NK-92 treated with Interleukin-12 subunit alpha and Interleukin-12 subunit beta, amount 100 ng/mL, for 24 hours (cell line): ENCODE measurements at regions not wholly inside any gene's neighbourhood (a gene's known extent, or its start where the extent isn't known, plus 50 kb on each side); places are given as distances from the start of the nearest gene placed in this dataset.
"Not testable (repeated sequence)": the region's sequence is repeated elsewhere in the genome, so short reads cannot be mapped to it uniquely, and the experiment has no call there.

Experiments used
- DNase-seq: peaks from one replicate; lab custom pipeline; 2025; lab: John Stamatoyannopoulos, UW

DNA sequence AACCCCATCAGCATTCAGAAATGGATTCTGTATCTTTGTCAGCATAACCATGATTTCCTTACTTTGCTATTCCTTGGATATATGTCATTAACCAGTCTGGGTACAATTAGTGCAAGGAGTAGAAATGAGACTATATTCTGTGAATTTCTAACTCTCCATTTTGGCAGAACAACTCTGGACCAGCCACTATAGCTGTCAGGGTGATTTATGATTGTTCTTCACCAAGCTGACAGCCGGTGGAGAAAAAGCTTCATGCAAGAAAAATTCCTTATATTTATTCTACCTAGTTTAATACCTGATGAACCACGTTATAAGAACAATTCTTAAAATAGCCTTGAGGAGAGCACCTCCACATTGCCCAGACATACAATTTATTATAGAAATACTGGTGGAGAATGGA, 431.2 kb upstream of the TCF4 start:
- no peak for DNase-seq

DNA sequence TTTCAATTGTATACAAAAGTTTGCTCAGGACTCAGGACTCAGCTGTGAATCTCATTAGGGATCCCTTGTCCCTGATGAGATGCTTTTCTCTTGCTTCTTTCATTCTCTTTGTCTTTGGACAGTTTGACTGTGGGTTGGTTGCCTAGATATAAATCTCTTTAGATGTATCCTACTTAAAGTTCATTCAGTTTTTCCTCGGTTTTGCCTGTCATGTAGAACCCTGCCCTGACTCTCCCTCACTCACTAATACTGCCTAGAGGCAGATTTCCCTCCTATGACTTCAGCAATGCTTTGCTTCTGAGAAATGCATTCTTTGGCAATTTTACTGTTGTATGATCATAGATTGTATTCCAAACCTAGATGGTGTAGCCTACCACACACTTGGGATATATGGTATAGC, 421.4 kb upstream of the TCF4 start:
- DNase-seq = no peak

DNA sequence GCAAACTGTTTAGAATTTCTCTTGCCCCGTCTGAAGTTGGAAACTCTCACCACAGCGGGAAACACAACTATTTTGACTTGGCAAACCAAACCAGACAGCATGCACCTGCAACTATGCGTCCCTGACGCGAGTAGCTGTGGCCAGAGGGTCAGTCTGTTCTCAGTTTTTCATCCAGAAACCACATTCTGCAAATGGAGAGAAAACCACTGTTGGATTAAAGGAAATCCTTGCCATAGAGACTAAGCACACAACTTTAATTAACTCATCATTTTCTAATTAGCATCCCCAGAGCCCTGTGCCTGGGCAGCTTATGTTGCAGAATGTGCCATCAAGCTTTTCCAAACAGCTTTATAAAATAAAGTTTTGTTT, 415.7 kb upstream of the TCF4 start:
- no peak for DNase-seq

DNA sequence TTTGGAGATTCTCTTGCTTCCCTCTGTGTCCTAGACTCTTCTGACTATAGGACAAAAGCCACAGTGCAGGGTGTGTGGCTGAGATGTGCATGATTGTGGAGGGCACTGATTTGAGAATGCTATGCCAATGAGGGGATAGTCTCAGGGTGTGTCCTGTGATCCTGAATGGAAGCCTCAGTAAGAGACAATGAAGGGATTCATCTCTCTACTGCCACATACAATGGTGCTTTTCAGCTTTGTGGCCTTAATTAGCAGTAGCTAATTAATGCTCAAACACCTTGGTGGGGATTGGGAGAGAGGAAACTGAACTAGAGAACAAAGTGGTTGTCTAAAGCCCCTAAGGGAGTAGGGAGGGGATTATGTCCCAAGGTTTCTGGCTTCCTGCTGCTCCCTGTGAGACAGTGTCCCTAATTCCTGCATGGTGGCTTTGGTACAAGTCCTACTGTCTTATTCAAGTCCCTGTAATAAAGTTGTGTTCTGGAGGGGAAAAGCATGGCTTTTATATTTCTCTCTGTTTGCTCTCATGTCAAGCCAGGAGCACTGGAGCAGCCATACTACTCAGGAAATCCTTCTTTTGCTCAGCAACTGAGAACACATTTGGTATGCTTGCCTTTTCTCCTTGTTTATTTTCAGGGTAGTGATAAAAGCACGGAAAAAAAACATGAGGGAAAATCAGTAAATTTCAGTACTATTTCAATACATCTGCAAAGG, 415.2 kb upstream of the TCF4 start:
- DNase-seq = no peak

DNA sequence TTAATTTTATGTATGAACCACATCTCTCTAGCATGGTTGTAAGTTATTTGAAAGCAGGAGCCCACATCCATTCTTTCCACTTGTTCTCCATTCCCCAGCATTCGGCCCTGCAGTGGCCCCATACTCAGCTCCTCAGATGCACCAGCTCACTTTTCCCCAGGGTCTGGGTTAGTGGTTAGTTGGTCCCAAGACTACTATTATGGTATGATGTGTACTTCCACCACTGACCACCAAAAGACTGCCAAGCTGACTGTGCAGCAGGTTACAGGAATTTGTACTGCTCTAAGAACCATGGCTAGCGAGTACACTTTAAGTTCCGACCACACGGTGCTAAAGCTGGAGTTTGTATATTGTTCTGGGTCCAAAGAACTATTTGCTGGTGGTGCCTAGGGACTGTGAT, 413.6 kb upstream of the TCF4 start:
- DNase-seq = no peak

DNA sequence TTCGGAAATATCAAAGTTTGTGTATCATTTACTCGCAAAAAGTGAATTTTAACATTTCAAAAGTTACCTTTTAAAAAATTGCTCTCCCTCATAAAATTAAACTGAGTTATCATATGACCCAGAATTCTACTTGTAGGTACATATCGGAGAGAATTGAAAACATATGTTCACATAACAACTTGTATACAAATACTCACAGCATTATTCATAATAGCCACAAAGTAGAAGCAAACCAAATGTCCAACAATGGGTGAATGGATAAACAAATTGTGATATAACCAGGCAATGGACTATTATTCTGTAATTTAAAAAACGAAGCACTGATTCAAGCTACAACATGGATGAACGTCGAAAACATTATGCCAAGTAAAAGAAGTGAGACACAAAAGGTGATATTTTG, 412.0 kb upstream of the TCF4 start:
- no peak for DNase-seq

DNA sequence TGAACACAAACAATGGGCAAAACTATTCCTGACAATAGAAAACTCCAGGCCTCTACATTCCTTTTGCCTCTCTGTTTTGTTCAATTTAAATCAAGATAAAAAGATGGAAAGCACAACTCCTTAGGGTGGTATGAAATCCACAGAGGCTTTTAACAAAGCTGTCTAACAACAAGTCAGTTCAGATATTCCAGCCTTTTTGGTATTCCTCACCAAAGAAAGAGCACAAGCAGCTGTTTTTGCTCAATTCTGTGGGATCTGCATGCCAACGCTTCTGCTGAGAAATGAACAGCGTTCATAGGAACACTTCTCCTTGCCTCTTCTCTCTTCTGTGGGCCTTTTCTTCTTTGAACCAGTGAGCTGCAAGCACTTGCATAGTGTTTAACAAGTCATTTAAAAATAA, 411.6 kb upstream of the TCF4 start:
- DNase-seq = no peak

DNA sequence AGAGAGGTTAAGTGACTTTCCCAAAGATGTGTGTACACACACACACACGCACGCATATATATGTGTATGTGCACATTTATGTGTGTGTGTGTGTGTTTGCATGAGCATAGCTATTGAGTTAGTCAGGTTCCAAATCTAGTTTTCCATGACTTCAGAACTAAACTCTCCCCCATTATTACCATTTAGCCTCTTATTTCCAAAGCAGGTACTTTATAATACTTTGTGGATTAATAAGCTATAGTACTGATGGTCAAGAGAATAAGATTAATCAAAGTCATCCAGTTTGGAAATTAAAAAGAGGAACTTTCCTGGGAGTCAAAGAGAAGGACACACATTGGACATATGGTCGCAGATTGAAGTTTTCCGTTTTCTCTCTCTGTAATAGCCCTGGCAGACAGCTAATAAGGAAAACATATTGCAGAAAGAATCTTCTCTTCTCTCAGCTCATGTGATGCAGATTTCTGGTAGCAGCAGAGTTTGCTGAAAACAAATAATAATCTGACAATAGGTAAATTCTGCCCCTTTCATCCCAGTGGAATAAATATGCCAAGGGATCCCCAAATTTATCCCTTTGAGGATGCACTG, 410.9 kb upstream of the TCF4 start:
- DNase-seq = no peak

DNA sequence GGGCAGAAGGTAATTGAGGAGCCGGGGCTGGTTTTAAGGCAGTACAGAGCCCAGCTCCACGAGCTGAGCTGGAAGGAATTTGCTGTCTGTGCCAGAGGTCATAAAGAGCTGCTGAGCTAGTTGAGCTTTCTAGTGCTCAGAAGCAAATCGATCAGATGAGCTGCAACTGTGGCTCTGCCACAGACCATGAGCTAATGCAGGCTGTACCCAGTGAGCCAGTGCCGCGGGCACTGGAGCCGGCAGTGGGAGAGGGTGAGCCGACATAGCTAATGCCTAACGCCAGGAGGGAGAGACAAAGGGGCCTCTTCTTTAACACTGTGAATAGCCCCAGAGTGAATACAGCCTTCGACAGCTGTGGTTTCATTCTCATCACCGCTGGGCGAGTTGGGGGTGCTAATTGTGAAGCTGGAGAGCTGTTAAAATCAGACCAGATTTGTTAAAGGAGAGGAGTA, 410.1 kb upstream of the TCF4 start:
- DNase-seq = no peak

DNA sequence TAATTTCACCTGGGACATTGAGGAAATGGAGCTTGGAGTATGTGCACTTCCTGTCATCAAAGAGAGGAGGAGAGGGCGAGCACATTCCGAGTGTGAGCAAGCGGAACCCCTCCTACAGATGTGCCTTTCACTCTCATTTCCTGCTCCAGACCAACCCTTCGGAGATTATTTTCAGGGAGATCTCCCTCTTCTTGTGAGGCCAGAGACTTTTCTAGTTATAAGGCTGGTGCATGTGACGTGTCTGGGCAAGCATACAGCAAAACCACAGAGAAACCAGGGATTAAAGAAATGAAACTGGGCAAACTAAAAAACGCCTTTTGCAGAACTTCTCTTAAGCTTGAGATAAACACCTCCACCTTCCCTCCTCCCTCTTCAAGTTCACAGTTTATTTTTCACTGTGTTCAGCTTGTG, 409.2 kb upstream of the TCF4 start:
- DNase-seq = no peak

DNA sequence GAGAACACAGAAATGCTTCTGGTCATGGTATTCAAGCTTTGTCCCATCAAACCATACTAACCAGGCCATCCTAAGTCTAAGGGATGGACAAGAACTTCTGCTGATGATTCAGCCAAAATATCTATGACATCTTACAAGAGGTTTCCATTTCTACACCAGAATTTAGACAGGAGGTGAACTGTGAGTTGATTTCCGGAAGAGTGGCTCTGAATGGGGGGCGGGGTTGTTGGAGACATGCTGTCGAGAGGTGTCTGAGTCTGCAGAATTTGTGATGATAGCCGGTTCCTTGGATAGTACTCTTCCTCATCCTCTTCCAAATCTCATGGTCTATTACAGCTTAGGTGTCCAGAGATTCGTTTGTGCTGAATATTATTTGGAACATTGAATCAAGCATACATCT, 408.7 kb upstream of the TCF4 start:
- DNase-seq = no peak

DNA sequence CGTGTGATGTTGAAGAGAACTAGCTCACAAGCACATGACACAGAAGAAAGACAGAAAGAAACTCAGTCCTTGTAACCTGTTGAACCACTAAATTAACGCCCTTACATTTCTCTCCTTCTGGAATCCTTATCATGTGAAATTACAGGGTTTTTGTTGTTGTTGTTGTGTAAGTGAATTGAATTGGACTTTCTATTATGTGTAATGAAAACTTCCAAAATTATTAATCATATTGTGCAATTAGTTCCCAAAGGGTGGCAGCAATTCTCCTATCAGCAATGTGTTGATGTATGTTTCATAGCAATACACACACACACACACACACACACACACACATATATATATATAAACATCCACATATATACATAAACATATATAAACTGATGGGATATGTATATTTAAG, 402.2 kb upstream of the TCF4 start:
- DNase-seq = no peak

DNA sequence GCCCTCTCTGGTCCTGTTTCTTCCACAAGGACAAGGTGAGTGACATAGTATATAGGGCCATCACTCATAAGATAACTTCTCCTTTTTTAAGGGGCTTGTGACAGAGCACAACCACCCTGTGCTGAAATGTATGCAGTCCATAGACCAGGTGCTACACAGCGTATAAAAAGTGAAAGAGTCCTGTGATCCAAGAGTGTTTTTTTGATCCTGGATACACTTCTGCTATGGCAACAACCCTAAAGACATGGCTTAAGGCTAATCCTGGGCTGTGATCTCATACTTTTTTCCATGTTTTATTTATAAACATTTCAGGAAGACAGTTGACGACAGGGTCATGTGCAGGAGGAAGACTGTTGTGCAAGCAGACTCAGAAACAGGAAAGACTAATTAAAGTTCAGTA, 400.5 kb upstream of the TCF4 start:
- DNase-seq = no peak

DNA sequence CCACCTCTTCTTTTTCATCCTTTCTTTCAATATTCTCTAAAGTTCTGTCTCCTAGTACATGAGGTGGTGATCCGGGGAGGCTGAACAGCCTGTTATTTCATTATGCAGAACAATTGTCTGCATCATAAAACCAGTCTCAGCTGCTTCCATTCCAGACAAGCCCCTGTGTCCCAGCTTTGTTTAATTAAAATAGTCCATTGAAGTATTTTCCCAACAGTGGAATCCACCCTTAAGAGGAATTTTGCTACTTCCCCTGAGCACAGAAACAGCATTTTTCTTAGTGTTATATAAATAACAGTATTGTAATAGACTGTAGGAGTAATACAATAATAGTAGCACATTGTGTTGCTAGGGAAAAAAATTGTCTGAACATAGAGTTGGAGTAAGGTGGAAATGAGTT, 395.4 kb upstream of the TCF4 start:
- no peak for DNase-seq

DNA sequence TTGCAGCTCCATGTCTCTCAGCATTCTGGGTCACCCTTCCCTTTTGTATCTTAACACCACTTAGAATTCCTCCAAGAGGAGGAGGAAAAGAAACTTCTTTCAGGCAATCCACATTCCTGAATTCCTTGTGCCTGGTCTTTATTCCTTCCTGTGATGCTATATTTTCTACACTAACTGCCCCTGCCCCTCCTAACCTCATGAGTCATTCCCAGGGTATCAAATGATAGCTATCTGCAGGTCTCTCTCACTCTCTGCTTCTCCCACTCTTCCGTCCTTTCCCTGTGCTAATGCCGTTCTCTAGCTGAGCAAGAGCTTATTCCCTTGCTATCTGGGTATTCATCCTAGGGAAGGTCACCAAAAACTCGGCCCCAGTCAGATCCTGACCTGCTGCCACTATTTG, 395.0 kb upstream of the TCF4 start:
- DNase-seq = no peak

DNA sequence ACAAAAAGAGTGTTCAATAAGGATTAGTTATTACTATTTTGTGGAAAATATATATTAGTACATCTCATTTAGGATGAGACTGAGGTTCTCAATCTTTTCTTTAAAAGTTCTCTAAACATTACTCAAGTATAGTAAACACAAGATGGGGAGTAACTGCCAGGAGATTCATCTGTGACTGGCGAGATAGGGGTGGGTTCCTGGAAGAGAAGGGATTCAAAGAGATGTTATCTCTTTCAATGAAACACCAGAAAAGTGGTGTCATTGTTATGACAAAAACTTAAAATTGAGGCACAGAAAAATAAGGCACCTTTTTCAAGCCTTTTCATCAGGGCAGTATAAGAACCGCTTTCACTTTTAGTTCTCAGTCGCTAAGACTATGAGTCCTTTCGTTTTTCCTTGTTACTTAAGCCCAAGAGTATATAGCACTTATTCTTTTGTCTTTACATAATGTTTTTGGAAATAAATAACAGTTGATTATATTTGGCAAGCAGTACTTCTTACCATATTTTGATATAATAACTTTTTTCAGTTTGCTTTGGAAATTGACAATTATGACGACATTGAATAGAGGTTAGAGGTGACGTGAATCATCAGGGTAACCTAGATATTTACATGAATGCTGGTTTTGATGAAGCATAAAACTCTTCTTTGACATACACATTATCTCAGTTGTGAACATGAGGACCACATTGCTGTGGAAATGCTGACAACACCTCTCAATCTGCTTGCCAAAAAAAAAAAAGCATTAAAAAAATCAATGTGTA, 393.9 kb upstream of the TCF4 start:
- no peak for DNase-seq

DNA sequence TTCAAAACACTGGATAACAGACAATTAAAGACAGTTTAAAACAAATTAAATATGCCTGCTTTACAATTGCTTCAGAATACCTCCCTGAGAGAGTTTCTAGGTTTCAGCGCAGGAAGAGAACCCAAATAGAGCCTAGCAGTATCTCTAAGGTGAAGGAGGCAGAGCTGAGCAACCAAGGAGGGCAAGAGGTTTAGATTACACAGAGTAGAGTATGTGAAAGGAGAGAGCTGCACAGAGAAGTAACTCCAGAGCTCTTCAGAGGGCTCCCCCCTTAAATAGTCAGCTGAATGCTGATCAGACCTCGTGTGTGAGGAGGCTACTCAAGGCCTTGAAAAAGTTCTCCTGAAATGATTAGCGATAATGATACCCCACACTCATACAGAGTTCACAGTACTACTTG, 386.5 kb upstream of the TCF4 start:
- DNase-seq = no peak

DNA sequence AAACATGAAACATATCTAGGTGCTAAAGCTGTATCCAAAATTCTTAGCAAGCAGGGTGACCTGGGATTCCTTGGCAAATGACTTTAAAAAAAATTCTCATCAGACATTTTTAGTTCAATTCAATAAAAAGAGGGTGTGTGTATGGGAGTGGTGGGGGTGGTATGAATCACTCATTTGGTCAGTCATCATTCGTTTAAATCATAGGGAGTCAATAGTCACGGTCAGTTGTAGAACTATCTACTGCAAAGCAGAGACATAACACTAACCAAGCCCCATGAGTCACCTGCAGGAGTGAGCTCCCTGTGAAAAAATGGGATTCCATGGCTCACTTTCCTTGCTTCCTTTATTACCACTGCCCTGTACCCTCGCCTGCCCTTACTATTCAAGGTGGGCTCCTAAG, 380.6 kb upstream of the TCF4 start:
- DNase-seq = no peak

DNA sequence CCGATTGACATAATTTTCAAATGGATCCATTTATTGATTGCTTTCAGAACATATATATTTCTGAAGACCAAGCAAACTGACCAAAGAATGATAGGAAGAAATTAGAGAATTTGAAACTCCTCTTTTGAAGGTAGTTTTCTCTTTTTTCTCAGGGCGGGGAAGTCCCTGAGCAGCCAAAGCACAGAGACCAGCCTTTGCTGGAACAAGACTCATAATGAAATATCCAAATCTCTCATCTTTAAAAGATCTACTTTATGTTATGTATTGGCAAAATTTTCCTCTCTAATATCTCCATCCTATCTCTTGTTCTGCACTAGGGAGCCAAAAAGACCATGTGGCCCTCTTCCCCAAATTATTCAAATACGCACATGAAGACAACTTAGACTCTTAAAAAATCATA, 379.0 kb upstream of the TCF4 start:
- DNase-seq = no peak

DNA sequence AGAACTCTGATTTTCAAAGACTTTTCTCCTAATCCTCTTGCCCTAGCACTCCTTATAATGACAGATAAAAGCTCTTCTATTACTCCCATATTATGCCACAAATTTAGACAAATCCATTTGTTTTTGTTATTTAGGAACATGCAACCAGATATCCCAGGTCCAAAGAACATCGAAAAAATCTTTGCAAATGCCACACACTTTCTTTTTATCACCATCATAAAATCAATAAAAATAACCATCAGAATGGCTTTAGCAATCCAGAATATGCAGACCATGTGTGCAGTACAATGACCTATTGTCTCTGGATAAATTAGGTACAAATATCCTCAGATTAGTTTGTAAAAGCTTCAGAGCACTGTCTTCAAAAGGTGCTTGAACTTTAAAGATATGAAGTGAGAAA, 376.2 kb upstream of the TCF4 start:
- no peak for DNase-seq

DNA sequence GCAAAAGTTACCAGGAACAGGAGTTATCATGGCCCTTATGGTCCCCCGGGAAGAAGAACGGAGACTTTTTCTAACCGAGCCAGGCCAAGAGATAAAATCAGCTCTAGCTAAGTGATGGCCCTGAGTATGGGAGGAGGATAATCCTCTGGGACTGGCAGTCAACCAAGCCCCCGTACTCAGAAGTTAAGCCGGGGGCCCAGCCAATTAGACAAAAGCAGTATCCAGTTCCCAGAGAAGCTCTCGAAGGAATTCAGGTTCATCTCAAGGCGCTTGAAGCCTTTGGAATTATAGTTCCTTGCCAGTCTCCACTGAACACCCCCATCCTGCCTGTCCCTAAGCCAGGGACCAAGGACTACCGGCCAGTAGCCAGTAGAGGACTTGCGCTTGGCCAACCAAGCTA, 365.3 kb upstream of the TCF4 start:
- no peak for DNase-seq

DNA sequence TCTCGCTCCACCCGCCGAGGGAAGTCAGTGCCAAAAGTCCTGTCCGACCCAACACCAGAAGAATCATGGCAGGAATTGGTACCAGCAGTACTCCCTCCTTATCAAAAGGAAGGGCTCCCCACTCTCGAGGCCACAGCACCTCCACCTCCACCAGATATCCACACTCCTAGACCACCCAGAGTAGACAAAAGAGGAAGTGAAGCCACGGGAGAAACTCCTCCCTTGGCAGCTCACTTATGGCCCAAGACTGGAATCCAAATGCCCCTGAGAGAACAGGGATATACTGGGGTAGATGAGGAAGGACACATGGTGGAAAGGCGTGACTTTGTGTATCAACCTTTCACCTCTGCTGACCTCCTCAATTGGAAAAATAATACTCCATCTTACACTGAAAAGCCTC, 363.7 kb upstream of the TCF4 start:
- not testable (repeated sequence) for DNase-seq

DNA sequence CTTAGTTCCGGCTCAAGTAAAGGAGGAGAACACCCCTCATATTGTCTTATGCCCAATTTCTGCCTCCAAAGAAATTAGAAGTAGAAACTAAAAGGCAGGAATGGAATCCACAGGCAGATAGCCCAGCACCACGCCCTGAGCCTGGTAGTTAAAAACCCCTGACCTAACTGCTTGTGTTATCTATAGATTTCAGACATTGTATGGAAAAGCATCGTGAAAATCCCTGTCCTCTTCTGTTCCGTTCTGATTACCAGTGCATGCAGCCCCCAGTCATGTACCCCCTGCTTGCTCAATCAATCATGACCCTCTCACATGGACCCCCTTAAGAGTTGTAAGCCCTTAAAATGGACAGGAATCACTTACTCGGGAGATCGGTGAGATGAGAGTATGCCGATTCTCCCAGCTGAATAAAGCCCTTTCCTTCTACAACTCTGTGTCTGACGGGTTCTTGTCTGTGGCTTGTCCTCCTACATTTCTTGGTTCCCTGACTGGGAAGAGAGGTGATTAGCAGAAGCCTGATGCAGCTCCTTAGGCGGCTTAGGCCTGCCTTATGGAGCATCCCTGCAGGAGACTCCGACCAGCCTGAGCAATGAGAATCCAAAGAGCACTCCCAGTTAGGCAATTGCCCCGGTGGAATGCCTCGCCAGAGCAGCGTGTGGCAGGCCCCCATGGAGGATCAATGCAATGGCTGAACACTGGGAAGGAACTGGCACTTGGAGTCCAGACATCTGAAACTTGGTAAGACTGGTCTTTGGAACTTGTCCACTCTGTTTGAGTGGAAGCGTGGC, 362.6 kb upstream of the TCF4 start:
- no peak for DNase-seq
